ENCODE measurements at regions not wholly inside any gene's neighbourhood (a gene's known extent, or its start where the extent isn't known, plus 50 kb on each side); places are given as distances from the start of the nearest gene placed in this dataset.
"Not testable (repeated sequence)": the region's sequence is repeated elsewhere in the genome, so short reads cannot be mapped to it uniquely, and the experiment has no call there.

DNA sequence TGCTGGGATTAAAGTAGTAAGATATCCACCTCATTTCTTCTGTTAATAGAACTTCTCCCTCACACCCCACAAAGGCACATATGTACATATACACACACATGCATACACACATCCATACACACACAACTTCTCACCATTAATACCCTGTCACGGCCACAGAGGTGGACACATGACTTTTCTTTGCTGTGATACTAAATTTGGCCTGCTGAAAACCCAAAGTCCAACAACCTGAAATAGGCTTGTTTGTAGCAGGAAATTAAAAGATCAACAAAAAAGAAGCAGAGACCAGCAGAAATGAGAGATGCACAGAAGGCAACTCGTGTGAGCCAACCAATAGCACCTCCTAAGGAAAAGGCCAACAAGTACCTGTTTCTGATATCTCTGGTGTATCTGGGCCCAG lies 128.7 kb upstream of the PCGF5 start:
- no peak for DNase-seq

- DNase-seq: no peak
Measured at GRCh38 chr10:91096274-91096673, 124.2 kb upstream of the PCGF5 start.

GRCh38 chr10:91097313-91097712 lies 123.2 kb upstream of the PCGF5 start:
- DNase-seq: no peak

DNA sequence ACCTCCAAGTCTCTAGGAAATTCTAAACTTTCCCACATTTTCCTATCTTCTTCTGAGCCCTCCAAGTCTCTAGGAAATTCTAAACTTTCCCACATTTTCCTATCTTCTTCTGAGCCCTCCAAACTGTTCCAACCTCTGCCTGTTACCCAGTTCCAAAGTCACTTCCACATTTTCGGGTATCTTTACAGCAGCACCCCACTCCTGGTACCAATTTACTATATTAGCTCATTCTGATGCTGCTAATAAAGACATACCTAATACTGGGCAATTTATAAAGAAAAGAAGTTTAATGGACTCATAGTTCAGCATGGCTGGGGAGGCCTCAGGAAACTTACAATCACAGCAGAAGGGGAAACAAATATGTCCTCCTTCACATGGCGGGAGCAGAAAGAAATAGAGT lies 122.4 kb upstream of the PCGF5 start:
- DNase-seq: not testable (repeated sequence)

DNA sequence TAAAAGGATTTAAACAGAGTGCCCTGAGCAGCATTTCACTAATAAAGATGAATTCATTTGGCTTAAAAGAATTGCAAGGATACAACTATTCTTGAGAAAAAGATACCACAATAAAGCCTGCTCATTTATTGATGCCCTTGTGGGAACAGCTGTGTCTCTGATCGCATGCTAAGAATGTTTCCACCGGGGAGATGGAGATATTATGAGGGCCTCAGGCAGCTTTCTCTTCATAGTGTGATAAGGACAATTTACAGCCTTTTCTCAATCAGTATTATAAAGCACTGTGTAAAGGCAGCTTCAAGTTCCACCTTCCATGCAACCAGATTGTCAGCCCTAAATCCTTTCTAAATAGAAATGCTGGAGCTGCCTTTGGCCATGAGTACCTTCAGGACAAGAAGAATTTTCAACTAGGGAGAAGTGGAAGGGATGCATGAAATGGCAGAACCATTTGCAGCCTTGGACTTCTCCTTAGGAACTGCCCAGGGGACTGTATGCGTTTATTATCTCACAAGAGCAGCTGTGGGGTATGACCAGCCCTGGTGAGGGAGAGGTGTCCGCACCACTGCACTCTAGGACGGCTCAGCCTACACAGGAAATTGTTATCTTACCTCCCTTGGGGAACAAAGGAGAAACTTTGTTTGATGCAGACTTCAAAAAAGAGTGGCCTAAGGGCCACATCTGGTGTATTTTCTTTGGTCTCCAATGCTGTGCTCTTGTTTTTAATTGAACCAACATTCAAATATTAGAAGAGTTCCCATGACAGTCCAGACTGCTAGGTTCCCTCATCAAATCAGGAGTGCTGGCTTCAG lies 116.9 kb upstream of the PCGF5 start:
- no peak for DNase-seq

DNA sequence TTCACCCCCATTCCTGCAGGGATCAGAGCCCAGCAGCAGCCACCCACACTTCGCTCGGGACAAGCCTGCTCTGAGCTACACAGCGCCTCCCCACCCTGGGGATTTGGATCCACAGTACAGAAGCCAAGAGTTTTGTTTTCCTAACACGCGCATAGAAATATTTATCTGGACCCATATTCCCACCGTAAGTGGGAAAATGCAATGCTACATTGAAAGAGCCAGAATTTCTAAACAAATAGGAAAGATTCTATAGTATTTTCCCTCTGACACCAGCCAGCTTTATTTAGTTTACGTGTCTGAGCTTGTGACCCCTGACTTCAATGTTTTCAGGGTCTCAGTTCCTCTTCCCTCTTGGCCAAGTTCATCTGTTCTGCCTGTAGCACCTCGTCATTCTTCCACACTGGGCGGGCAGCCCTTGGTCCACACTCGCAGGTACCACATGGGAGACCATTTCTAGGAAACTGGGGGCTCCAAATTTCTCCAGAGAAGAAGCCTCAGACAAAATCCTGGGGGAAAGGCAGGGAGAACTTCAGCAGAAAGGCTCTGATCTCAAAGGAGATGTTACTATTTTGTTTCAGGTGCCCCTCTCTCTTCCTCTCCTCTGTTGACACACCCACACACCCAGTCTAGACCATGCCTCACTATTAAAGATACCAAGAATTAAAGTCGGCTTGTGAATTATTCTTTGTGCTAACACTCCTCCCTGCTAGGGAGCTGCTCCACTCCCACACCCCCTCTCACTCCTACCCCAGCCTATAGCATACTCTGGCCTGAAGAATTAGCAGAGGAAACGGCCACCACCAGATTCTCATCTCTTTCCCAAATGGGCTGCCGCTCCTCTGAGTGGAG lies 116.0 kb upstream of the PCGF5 start:
- no peak for DNase-seq

GRCh38 chr10:91105269-91105668 lies 115.2 kb upstream of the PCGF5 start:
- DNase-seq: no peak

DNA sequence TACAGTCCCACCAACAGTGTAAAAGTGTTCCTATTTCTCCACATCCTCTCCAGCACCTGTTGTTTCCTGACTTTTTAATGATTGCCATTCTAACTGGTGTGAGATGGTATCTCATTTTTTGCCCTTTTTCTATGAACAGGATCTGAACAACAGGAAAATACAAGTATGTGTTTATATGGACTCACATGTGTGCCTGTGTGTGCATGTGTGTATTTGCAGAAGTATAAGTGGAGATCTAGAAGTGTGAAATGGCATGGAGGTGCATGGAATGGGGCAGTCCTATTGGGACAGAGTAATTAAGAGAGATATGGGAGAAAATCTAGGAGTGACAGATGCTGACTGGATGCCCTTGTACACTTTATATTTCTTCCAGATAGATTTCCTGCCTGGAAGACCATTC lies 111.6 kb upstream of the PCGF5 start:
- DNase-seq: no peak

GRCh38 chr10:91111060-91111459 lies 109.4 kb upstream of the PCGF5 start:
- no peak for DNase-seq

GRCh38 chr10:91115618-91116390 lies 104.7 kb upstream of the PCGF5 start:
- DNase-seq: no peak

- DNase-seq: peak in 1 of 2 experiments; percentile 10
Measured at GRCh38 chr10:91117505-91117904, 103.0 kb upstream of the PCGF5 start.

DNA sequence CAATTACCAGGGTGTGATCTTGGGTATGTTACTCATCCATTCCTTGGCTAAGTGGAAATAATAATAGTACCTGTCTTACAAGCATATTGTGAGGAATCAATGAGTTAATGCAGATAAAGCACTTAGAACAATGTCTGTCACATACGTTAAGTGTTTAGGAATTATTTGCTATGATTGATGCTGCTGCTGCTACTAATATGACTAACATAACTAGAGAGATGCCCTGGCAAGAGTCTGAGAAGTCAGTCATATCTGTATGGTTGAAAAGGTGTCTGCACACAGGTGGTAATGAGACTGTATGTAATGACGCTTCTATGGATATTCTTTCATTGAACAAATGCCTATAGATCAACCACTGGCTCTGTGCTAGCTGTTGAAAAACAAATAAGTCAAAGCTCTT lies 100.1 kb upstream of the PCGF5 start:
- no peak for DNase-seq

- no peak for DNase-seq
Measured at GRCh38 chr10:91123261-91123660, 97.2 kb upstream of the PCGF5 start.

- no peak for DNase-seq
Measured at GRCh38 chr10:91124016-91124415, 96.4 kb upstream of the PCGF5 start.

GRCh38 chr10:91126471-91126870 lies 94.0 kb upstream of the PCGF5 start:
- no peak for DNase-seq

GRCh38 chr10:91127341-91128082 lies 93.0 kb upstream of the PCGF5 start:
- no peak for DNase-seq

GRCh38 chr10:91135113-91135512 lies 85.3 kb upstream of the PCGF5 start:
- DNase-seq: no peak

DNA sequence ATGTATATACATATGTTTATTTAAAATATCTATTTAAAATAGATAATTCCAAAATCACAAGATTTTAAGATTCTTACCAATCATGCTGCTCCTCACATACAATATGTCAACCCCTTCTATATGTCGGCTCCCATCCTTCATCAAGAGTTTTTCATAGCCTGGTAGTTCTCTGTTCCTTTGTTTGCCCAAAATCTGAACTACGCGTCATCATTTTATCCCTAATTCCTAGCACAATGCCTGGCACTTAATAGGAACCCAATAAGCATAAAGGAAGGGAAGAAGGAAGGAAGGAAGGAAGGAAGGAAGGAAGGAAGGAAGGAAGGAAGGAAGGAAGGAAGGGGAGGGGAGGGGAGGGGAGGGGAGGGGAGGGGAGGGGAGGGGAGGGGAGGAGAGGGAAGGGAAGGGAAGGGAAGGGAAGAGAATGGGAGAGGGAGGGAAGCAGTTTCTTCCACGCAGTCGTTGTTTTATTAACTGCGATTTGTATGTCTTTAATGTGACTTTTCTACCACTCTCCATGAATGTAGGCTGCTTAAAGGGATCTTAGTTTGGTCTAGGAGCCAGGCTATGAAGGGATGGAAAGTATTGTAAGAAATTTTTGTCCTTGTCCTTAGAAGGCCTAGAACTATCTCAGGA lies 83.3 kb upstream of the PCGF5 start:
- DNase-seq: no peak

- DNase-seq: peak in 1 of 2 experiments; percentile 15
Measured at GRCh38 chr10:91137822-91138221, 82.6 kb upstream of the PCGF5 start.

DNA sequence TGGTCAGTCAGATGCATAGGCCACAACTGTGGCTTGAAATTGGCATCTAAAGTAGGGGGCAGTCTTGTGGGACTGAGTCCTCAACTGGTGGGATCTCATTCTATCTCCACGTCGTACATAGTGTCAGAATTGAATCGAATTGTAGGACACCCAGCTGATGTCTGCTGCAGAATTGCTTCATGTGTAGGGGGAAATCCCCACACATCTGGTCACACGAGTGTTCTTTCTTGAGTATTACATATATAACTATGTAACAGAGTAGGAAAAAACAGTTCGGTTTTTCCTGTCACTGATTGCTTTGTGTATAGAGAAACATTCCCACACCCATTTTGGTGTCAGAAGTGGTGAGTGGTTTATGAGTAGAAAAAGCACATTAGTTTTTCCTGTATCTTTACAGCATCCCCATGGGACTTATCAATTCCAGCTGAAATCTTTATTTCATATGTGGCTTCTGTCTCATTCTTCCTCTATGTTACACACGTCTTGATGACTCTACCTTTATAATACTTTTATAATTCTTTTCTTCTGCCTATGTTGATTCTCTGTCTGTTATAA lies 79.4 kb upstream of the PCGF5 start:
- no peak for DNase-seq

DNA sequence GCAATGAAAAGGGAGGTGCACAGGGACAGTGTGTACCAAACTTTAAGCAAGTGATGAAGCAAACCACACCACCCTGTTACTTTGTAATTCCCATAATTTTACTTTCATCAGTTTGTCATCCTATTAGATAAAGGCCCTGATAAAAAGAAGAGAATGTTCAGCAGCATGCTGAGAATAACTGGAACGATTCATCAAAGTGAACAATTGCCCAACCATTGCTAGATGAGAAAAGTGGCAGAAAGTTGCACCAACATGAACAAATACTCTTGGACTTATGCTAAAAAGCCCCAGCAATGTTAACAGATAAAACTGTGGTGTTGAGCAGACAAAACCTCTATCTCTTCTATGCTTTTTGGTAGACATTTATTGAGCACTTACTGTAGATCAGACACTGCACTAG lies 75.5 kb upstream of the PCGF5 start:
- DNase-seq: no peak

GRCh38 chr10:91146146-91146545 lies 74.3 kb upstream of the PCGF5 start:
- DNase-seq: no peak

All from NCI-H2081 (cell line).